ENCODE measurements at regions not wholly inside any gene's neighbourhood (a gene's known extent, or its start where the extent isn't known, plus 50 kb on each side); places are given as distances from the start of the nearest gene placed in this dataset.

DNA sequence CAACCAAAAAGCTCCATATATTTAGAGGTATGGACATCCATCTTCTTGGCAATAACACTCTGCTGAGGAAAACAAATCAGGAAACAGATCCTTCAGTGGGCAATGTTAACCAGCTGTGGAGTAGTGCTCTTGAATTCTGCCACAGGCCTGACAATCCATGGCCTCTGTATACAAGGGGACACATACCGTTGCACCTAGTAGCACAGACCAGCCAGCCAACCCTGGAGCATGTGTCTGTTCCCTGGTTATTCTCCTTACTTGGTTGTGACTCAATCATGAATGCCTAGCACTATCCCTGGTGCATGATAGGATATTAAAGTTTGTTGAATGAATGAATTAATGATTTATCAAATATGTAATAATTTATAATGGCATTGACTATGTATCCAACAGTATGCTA, 261.4 kb upstream of the MGAT5 start:
- Histone ChIP-seq H3K9me3 (ENCODE audit: control insufficient read depth, insufficient read depth, low read length) (no peaks in the 10 kb centered on the region), H3K23ac (ENCODE audit: low read depth, low read length) (no peak overlapping the region), H3K4me2 (ENCODE audit: low read depth, low read length) (no peak overlapping the region), H3K27me3 (ENCODE audit: control insufficient read depth, insufficient read depth, low read length) (no peaks in the 10 kb centered on the region; the same call in 1 of the 2 replicates), H3K14ac (replicated peaks; ENCODE audit: low read depth, low read length) (no peak overlapping the region), H3K9me1 (ENCODE audit: insufficient read depth, low read length) (no peaks in the 10 kb centered on the region), H3K9ac (ENCODE audit: low read depth, low read length) (no peak overlapping the region), H3K36me3 (ENCODE audit: control insufficient read depth, insufficient read depth, low read length) (no peaks in the 10 kb centered on the region), H3K4me3 (ENCODE audit: insufficient read depth, low read depth, low read length) (no peak overlapping the region), H2AK5ac (ENCODE audit: low read depth, low read length) (no peak overlapping the region; the same call in 1 of the 2 replicates), H2AFZ (replicated peaks; ENCODE audit: low read length, poor library complexity) (no peak overlapping the region), H2BK15ac (ENCODE audit: low read depth, low read length) (no peak overlapping the region), H3K27ac (ENCODE audit: insufficient read depth, low read length) (no peak overlapping the region), H2BK5ac (ENCODE audit: low read depth, low read length, poor library complexity, severe bottlenecking) (no peak overlapping the region), H3K4me1 (ENCODE audit: control insufficient read depth, insufficient read depth, low read length) (peaks cover 3% of the 10 kb centered on the region; the same call in 1 of the 2 replicates), H3K79me1 (ENCODE audit: low read depth in 1 of 2, low read length in 2 of 2) (no peaks in the 10 kb centered on the region), H2BK120ac (ENCODE audit: low read depth, low read length) (no peak overlapping the region), H3K4ac (ENCODE audit: low read depth, low read length) (peak overlapping the region; percentile 43; the same call in 1 of the 2 replicates), H2BK20ac (ENCODE audit: low read depth, low read length) (peak overlapping the region; percentile 52; the same call in 1 of the 2 replicates), H3K18ac (ENCODE audit: low read depth, low read length) (no peak overlapping the region), H4K8ac (ENCODE audit: low read depth in 2 of 2, low read length in 2 of 2) (no peak overlapping the region), H3K56ac (ENCODE audit: extremely low read depth, insufficient read depth, low read length) (no peak overlapping the region), H4K5ac (ENCODE audit: low read depth, low read length) (no peak overlapping the region), H4K91ac (ENCODE audit: insufficient read depth, low read depth, low read length) (no peak overlapping the region), H2AK9ac (replicated peaks; ENCODE audit: low read depth, low read length, poor library complexity) (no peak overlapping the region), H4K20me1 (ENCODE audit: insufficient read depth, low read length) (no peaks in the 10 kb centered on the region)
- ATAC-seq (ENCODE audit: low read depth) = no peak
- in situ Hi-C loops (cut with MboI; ENCODE audit: low sequenced_read_pairs) (no loop called here), intact Hi-C loops (cut with micrococcal nuclease) (no loop called here), dilution Hi-C loops (cut with HindIII; ENCODE audit: low sequenced_read_pairs, unreplicated experiment) (no loop called here)
- TF ChIP-seq NFE2L2 (IDR thresholded peaks at IDR 0.05; ENCODE audit: low read depth, low read length) (no peak), BHLHE40 (IDR thresholded peaks at IDR 0.05; ENCODE audit: low read depth, low read length) (no peak), RAD21 (IDR thresholded peaks at IDR 0.05; ENCODE audit: low read length) (no peak), RFX5 (IDR thresholded peaks at IDR 0.05; ENCODE audit: low read depth, low read length) (no peak), SMC3 (IDR thresholded peaks at IDR 0.05; ENCODE audit: low read depth, low read length) (no peak), MAFK (IDR thresholded peaks at IDR 0.05; ENCODE audit: low read depth, low read length) (no peak), MAZ (IDR thresholded peaks at IDR 0.05; ENCODE audit: borderline replicate concordance, low read depth, low read length) (no peak), MXI1 (IDR thresholded peaks at IDR 0.05; ENCODE audit: borderline replicate concordance, low read depth, low read length) (no peak), CEBPB (IDR thresholded peaks at IDR 0.05; ENCODE audit: low read depth, low read length) (no peak), CHD1 (IDR thresholded peaks at IDR 0.05; ENCODE audit: low read depth, low read length) (no peak), RCOR1 (IDR thresholded peaks at IDR 0.05; ENCODE audit: insufficient replicate concordance, low read length) (no peak), POLR2A (IDR thresholded peaks at IDR 0.05; ENCODE audit: low read depth, low read length) (no peak), FOS (IDR thresholded peaks at IDR 0.05; ENCODE audit: low read depth, low read length) (no peak)
- TF ChIP-seq, protein P1, sequence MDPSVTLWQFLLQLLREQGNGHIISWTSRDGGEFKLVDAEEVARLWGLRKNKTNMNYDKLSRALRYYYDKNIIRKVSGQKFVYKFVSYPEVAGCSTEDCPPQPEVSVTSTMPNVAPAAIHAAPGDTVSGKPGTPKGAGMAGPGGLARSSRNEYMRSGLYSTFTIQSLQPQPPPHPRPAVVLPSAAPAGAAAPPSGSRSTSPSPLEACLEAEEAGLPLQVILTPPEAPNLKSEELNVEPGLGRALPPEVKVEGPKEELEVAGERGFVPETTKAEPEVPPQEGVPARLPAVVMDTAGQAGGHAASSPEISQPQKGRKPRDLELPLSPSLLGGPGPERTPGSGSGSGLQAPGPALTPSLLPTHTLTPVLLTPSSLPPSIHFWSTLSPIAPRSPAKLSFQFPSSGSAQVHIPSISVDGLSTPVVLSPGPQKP (IDR thresholded peaks at IDR 0.05; ENCODE audit: borderline replicate concordance, low read depth, low read length) = no peak
- TF ChIP-seq, protein P2, sequence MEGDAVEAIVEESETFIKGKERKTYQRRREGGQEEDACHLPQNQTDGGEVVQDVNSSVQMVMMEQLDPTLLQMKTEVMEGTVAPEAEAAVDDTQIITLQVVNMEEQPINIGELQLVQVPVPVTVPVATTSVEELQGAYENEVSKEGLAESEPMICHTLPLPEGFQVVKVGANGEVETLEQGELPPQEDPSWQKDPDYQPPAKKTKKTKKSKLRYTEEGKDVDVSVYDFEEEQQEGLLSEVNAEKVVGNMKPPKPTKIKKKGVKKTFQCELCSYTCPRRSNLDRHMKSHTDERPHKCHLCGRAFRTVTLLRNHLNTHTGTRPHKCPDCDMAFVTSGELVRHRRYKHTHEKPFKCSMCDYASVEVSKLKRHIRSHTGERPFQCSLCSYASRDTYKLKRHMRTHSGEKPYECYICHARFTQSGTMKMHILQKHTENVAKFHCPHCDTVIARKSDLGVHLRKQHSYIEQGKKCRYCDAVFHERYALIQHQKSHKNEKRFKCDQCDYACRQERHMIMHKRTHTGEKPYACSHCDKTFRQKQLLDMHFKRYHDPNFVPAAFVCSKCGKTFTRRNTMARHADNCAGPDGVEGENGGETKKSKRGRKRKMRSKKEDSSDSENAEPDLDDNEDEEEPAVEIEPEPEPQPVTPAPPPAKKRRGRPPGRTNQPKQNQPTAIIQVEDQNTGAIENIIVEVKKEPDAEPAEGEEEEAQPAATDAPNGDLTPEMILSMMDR (conservative IDR thresholded peaks at IDR 0.05; ENCODE audit: low read depth, low read length) = no peak
- TF ChIP-seq, protein P3, sequence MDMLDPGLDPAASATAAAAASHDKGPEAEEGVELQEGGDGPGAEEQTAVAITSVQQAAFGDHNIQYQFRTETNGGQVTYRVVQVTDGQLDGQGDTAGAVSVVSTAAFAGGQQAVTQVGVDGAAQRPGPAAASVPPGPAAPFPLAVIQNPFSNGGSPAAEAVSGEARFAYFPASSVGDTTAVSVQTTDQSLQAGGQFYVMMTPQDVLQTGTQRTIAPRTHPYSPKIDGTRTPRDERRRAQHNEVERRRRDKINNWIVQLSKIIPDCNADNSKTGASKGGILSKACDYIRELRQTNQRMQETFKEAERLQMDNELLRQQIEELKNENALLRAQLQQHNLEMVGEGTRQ (IDR thresholded peaks at IDR 0.05; ENCODE audit: low read depth, low read length) = no peak
- no CpG with 5 or more reads among the region's 1 CpG for WGBS, 2 experiments (ENCODE audit: extremely low coverage in 2 of 2, insufficient read length in 1 of 2)
- DNase-seq = no peak
- ChIA-PET POLR2A (ENCODE audit: unreplicated experiment) (no interaction called here), CTCF (interaction anchor here (1.0 kb wide), 1 partner anchor 11 kb away, joined by 3 read pairs; no protein-coding TSS in a partner anchor)
- no TSS peak for BruUV-seq (replicated peaks)
